GM12875 (cell line): ENCODE measurements at regions not wholly inside any gene's neighbourhood (a gene's known extent, or its start where the extent isn't known, plus 50 kb on each side); places are given as distances from the start of the nearest gene placed in this dataset.

Source experiments
- H3K4me3 ChIP-seq: one replicate; pipeline ENCODE4 v1.5.1; 2011; ENCODE audit warnings: low read depth, low read length, control low read depth
- TF ChIP-seq, protein P1 (sequence below): IDR thresholded peaks from 2 replicates; pipeline ENCODE4 v1.5.1; 2011; ENCODE audit warnings: low read depth, mild to moderate bottlenecking, control low read depth, inconsistent platforms, low read length, moderate library complexity, borderline replicate concordance; ENCODE audit not compliant: insufficient read depth

DNA sequence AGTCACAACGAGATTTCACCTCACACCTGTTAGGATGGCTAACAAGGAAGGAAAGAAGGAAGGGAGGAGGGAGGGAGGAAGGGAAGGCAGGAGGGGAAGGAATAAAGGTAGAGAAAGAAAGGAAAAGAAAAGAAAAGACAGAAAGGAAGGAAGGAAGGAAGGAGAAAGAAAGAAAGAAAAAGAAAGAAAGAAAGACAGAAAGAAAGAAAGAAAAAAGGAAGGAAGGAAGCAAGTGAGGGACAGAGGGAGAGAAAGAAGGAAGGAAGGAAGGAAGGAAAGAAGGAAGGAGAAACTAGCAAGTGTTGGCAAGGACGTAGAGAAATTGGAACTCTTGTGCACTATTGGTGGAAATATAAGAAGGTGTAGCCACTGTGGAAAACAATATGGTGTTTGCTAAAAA is 52.2 kb downstream of the CCDC185 start:
- TF ChIP-seq, protein P1, sequence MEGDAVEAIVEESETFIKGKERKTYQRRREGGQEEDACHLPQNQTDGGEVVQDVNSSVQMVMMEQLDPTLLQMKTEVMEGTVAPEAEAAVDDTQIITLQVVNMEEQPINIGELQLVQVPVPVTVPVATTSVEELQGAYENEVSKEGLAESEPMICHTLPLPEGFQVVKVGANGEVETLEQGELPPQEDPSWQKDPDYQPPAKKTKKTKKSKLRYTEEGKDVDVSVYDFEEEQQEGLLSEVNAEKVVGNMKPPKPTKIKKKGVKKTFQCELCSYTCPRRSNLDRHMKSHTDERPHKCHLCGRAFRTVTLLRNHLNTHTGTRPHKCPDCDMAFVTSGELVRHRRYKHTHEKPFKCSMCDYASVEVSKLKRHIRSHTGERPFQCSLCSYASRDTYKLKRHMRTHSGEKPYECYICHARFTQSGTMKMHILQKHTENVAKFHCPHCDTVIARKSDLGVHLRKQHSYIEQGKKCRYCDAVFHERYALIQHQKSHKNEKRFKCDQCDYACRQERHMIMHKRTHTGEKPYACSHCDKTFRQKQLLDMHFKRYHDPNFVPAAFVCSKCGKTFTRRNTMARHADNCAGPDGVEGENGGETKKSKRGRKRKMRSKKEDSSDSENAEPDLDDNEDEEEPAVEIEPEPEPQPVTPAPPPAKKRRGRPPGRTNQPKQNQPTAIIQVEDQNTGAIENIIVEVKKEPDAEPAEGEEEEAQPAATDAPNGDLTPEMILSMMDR: no peak
- no peak overlapping the region for H3K4me3 ChIP-seq

DNA sequence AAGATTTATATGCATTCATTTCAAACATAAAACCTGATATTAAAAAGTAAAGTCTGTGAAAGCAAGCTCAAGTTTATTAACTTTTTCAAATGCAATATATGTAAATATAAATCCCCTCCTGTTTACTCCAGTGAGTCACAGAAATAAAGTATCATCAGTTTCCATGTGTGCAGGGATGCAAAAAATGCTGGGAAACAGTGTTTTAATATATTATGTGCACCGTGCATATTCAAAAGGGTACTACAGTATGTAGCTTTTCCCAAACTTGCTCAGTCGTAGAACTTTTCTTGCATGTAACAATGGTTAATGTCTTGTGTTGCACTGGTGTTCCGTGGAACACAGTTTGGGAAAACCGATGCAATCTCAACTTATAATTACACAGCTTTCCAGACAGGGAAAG is 60.7 kb downstream of the CCDC185 start:
- H3K4me3 ChIP-seq: no peak overlapping the region
- TF ChIP-seq, protein P1: no peak

- H3K4me3 ChIP-seq: no peak overlapping the region
- TF ChIP-seq, protein P1: no peak
These were observed 61.7 kb downstream of the CCDC185 start for GRCh38 chr1:223454959-223455358.

DNA sequence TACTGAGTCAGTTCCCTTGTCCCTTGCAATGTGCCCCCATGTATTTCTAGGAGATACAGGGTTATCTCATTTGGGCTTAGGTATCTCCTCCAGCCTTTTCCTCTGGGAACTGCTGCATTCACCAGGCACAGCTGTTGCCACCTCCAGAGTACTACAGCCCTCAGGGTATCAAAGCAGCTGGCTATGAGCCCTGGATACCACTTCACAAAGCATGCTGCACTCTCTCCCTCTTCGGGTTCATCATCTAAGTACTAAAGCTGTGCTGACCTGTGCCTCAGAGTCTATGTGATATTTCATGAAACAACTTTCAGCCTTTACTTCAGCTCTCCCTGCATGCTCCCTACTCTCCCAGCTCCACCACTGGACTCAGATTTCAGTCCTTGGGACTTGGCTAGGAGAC is 62.3 kb downstream of the CCDC185 start:
- TF ChIP-seq, protein P1: no peak
- H3K4me3 ChIP-seq: no peak overlapping the region

- H3K4me3 ChIP-seq: no peak overlapping the region
- TF ChIP-seq, protein P1: no peak
These were observed 63.5 kb downstream of the CCDC185 start for GRCh38 chr1:223456747-223457146.

GRCh38 chr1:223460566-223461189 is 67.5 kb downstream of the CCDC185 start:
- TF ChIP-seq, protein P1: no peak
- no peak overlapping the region for H3K4me3 ChIP-seq

DNA sequence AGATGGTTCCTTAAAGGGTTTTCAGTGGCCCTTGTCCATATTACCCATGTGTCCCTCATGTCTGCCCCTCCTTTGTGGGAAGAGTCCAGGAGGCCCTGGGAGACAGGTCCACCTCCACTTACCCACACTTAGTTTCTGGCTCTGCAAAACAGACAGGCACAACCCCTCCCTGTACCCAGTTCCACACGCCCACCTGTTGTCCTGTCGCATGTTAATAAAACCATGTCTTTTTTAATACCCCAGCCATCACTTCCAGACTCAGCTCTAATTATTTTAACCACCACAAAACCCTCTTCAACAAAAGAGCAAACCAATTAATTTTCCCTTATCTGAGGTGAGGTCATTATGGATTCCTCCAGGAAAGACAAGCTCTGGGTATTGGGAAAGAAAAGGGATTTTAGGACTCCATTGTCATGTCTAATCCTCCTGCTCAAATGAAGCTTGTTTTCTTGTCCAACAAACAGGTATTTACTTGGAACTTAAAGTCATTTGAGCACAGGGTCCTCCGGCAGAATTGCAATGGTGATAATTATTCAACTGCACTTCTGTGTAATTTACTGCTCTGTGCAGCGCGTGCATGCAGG is 68.9 kb downstream of the CCDC185 start:
- H3K4me3 ChIP-seq: no peak overlapping the region
- TF ChIP-seq, protein P1: no peak
